Karpas-422 (cell line): ENCODE measurements at regions not wholly inside any gene's neighbourhood (a gene's known extent, or its start where the extent isn't known, plus 50 kb on each side); places are given as distances from the start of the nearest gene placed in this dataset.

Source experiments
- DNase-seq: peaks from one replicate; pipeline ENCODE4 v3.0.0-alpha.2; 2015
- H2AFZ ChIP-seq: fragments of 200-600 bp; sonication (generic); 2 replicates; pipeline ENCODE4 v1.6.1; 2014; ENCODE audit warnings: antibody characterized with exemption, low read length, mixed read lengths
- H3K27ac ChIP-seq: fragments of 200-600 bp; sonication (generic); 2 replicates; pipeline ENCODE4 v1.5.1; 2014; ENCODE audit warnings: mild to moderate bottlenecking, low read length, moderate library complexity
- H3K27me3 ChIP-seq: fragments of 200-600 bp; sonication (generic); 2 replicates; pipeline ENCODE4 v1.6.1; 2014; ENCODE audit warnings: low read length, mixed read lengths
- H3K36me3 ChIP-seq: fragments of 200-600 bp; sonication (generic); 2 replicates; pipeline ENCODE4 v1.6.1; 2014; ENCODE audit warnings: low read length, mixed read lengths; ENCODE audit not compliant: insufficient read depth
- H3K4me1 ChIP-seq: fragments of 200-600 bp; sonication (generic); 2 replicates; pipeline ENCODE4 v1.6.1; 2014; ENCODE audit warnings: mild to moderate bottlenecking, low read length, mixed read lengths
- H3K4me2 ChIP-seq: fragments of 200-600 bp; sonication (generic); 2 replicates; pipeline ENCODE4 v1.6.1; 2014; ENCODE audit warnings: low read length, low read depth, mild to moderate bottlenecking; ENCODE audit not compliant: poor library complexity, severe bottlenecking
- H3K4me3 ChIP-seq: fragments of 200-600 bp; sonication (generic); 2 replicates; pipeline ENCODE4 v1.5.1; 2014; ENCODE audit warnings: mild to moderate bottlenecking, antibody characterized with exemption, low read length, mixed read lengths
- H3K79me2 ChIP-seq: fragments of 200-600 bp; sonication (generic); 2 replicates; pipeline ENCODE4 v1.6.1; 2014; ENCODE audit warnings: mild to moderate bottlenecking, low read length, mixed read lengths
- H3K9ac ChIP-seq: fragments of 200-600 bp; sonication (generic); 2 replicates; pipeline ENCODE4 v1.6.0; 2014; ENCODE audit warnings: low read length
- H3K9me2 ChIP-seq: fragments of 200-600 bp; sonication (generic), shearing (Covaris generic); replicated peaks from 2 replicates; pipeline ENCODE4 v1.6.0; 2014; ENCODE audit warnings: mild to moderate bottlenecking, low read length, moderate library complexity; ENCODE audit not compliant: insufficient read depth
- H3K9me3 ChIP-seq: fragments of 300-700, 200-600 bp; sonication (generic); 2 replicates; pipeline ENCODE4 v1.6.1; 2014; ENCODE audit warnings: low read length, mixed read lengths
- H4K20me1 ChIP-seq: fragments of 200-600 bp; sonication (generic); 2 replicates; pipeline ENCODE4 v1.6.1; 2014; ENCODE audit warnings: mild to moderate bottlenecking, antibody characterized with exemption, low read length, low read depth; ENCODE audit not compliant: insufficient read depth

DNA sequence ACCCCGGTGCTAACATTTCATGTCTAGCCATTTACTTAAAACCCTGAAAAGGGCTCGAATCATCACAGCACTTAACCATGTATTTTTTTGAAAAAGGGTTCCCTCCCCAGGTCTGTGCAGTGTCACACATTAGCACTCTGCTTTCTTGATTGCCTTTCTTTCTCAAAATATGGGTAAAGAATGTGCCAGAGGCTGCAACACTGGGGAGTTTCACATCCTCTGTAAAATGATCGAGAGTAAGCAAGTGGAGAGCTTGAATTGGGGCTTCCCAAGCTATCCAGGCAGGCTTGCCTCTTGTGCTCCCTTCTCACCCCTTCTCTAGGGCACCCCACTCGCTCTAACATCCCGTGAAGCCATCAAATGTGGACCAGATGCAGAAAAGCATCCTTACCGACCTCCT is 177.0 kb upstream of the CCDC68 start:
- Histone ChIP-seq H3K79me2 (no peaks in the 10 kb centered on the region), H3K4me2 (no peak overlapping the region), H3K9me2 (no peaks in the 10 kb centered on the region), H2AFZ (no peak overlapping the region), H3K27ac (no peak overlapping the region), H3K9ac (no peak overlapping the region), H3K9me3 (no peaks in the 10 kb centered on the region), H3K36me3 (no peaks in the 10 kb centered on the region), H3K27me3 (no peaks in the 10 kb centered on the region), H3K4me3 (no peak overlapping the region), H3K4me1 (no peaks in the 10 kb centered on the region), H4K20me1 (no peaks in the 10 kb centered on the region)
- no peak for DNase-seq

DNA sequence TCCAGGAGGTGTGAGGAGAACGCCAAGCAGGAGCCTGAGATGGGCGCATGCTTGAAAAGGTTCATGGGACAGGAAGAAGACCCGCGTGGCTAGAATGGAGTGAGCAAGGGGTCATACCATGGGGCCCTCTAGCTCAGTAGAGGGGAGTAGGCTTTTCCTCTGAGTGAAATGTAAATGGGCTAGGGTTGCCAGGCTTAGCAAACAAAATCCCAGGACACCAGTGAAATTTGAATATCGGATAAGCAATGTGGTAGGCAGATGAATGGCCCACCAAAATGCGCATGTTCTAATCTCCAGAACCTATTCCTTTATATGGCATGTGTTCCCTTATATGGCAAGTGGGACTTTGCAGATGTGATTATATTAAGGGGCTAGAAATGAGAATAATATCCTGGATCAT is 174.1 kb upstream of the CCDC68 start:
- H4K20me1 ChIP-seq: no peaks in the 10 kb centered on the region
- H3K9ac ChIP-seq: no peak overlapping the region
- no peaks in the 10 kb centered on the region for H3K4me1 ChIP-seq
- H3K9me2 ChIP-seq: no peaks in the 10 kb centered on the region
- DNase-seq: no peak
- H3K27ac ChIP-seq: no peak overlapping the region
- H2AFZ ChIP-seq: no peak overlapping the region
- no peak overlapping the region for H3K4me3 ChIP-seq
- H3K27me3 ChIP-seq: no peaks in the 10 kb centered on the region; the same call in 1 of the 2 replicates
- H3K9me3 ChIP-seq: no peaks in the 10 kb centered on the region
- no peak overlapping the region for H3K4me2 ChIP-seq
- H3K36me3 ChIP-seq: no peaks in the 10 kb centered on the region
- no peaks in the 10 kb centered on the region for H3K79me2 ChIP-seq

DNA sequence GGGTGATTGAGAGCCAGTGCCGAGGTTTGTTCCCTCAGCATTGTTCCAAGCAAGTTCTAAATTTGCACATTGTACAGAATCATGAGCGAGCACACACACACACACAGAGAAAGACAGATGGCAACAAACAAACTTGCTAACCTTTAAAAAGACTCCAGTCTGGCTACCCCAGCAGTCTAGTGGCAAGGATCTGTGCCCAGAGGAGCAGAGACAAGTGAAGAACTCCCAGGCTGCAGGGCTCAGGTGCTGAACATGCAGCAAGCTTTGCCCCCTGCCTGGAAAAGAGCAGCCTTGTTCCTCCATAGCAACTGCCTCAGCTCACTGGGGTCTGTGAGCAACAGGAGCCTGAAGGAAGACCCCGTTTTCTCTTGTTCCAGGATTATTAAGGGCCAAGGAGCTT is 169.2 kb upstream of the CCDC68 start:
- no peak overlapping the region for H3K9ac ChIP-seq
- no peaks in the 10 kb centered on the region for H3K4me1 ChIP-seq
- no peak overlapping the region for H3K27ac ChIP-seq
- DNase-seq: no peak
- H3K4me3 ChIP-seq: no peak overlapping the region
- no peaks in the 10 kb centered on the region for H3K36me3 ChIP-seq
- no peaks in the 10 kb centered on the region for H4K20me1 ChIP-seq
- H3K4me2 ChIP-seq: no peak overlapping the region
- no peaks in the 10 kb centered on the region for H3K9me3 ChIP-seq
- no peaks in the 10 kb centered on the region for H3K9me2 ChIP-seq
- no peaks in the 10 kb centered on the region for H3K79me2 ChIP-seq
- H2AFZ ChIP-seq: no peak overlapping the region
- no peaks in the 10 kb centered on the region; the same call in 1 of the 2 replicates for H3K27me3 ChIP-seq

DNA sequence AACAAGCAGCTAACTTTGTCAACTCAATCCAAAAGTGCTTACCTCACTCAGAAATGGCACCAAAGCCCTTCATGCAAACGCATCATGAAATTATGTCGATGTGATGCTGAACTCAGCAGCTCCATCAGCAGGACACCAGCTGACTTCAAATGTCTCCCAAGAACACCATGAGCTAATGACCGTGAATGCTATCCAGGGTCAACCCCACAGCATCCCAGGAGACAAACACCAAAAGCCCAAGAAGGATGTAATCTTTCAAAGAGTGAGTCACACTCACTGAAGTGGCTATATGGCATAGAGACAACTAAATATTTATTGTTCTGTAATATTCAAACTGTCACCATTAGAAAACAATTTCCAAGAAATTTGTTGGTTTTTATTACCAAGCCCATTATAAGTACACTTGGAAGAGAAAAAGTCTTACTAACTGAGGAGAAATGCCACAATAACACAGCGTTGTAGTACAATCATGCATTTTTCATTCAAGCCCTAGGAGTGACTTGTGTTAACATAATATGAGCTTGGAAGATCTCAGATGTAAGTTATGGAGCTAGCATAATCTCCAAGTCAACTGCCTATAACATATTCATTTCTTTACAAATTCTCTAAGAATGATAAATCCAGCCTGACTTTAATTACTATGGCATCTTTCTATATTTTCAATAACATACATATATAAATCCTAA is 165.0 kb upstream of the CCDC68 start:
- no peak overlapping the region for H3K4me3 ChIP-seq
- H3K4me1 ChIP-seq: no peaks in the 10 kb centered on the region
- no peak overlapping the region for H2AFZ ChIP-seq
- no peaks in the 10 kb centered on the region; the same call in 1 of the 2 replicates for H3K27me3 ChIP-seq
- H3K9ac ChIP-seq: no peak overlapping the region
- H3K9me3 ChIP-seq: no peaks in the 10 kb centered on the region
- H3K36me3 ChIP-seq: no peaks in the 10 kb centered on the region
- no peaks in the 10 kb centered on the region for H4K20me1 ChIP-seq
- DNase-seq: no peak
- H3K4me2 ChIP-seq: no peak overlapping the region
- H3K27ac ChIP-seq: no peak overlapping the region
- no peaks in the 10 kb centered on the region for H3K9me2 ChIP-seq
- no peaks in the 10 kb centered on the region for H3K79me2 ChIP-seq

GRCh38 chr18:55123361-55123760 is 164.1 kb upstream of the CCDC68 start:
- H3K4me3 ChIP-seq: no peak overlapping the region
- no peaks in the 10 kb centered on the region for H3K9me3 ChIP-seq
- H3K36me3 ChIP-seq: no peaks in the 10 kb centered on the region
- H3K27me3 ChIP-seq: no peaks in the 10 kb centered on the region; the same call in 1 of the 2 replicates
- H3K4me1 ChIP-seq: no peaks in the 10 kb centered on the region
- H3K4me2 ChIP-seq: no peak overlapping the region
- no peak overlapping the region for H3K27ac ChIP-seq
- no peaks in the 10 kb centered on the region for H3K79me2 ChIP-seq
- no peaks in the 10 kb centered on the region for H3K9me2 ChIP-seq
- H3K9ac ChIP-seq: no peak overlapping the region
- H2AFZ ChIP-seq: no peak overlapping the region
- no peaks in the 10 kb centered on the region for H4K20me1 ChIP-seq
- no peak for DNase-seq

- no peak overlapping the region for H3K4me2 ChIP-seq
- H2AFZ ChIP-seq: no peak overlapping the region
- no peaks in the 10 kb centered on the region for H3K9me2 ChIP-seq
- no peaks in the 10 kb centered on the region for H3K9me3 ChIP-seq
- H3K27ac ChIP-seq: no peak overlapping the region
- no peak overlapping the region for H3K9ac ChIP-seq
- H3K79me2 ChIP-seq: no peaks in the 10 kb centered on the region
- no peak overlapping the region for H3K4me3 ChIP-seq
- no peaks in the 10 kb centered on the region for H3K27me3 ChIP-seq
- H3K4me1 ChIP-seq: no peaks in the 10 kb centered on the region
- H4K20me1 ChIP-seq: no peaks in the 10 kb centered on the region
- DNase-seq: no peak
- no peaks in the 10 kb centered on the region for H3K36me3 ChIP-seq
Measured at GRCh38 chr18:55121397-55122170, 162.3 kb upstream of the CCDC68 start.

GRCh38 chr18:55120896-55121295 is 161.6 kb upstream of the CCDC68 start:
- Histone ChIP-seq H3K36me3 (no peaks in the 10 kb centered on the region), H3K4me2 (no peak overlapping the region), H4K20me1 (no peaks in the 10 kb centered on the region), H3K4me3 (no peak overlapping the region), H3K79me2 (no peaks in the 10 kb centered on the region), H3K9me2 (no peaks in the 10 kb centered on the region), H3K4me1 (no peaks in the 10 kb centered on the region), H3K9me3 (no peaks in the 10 kb centered on the region), H3K27ac (no peak overlapping the region), H3K27me3 (no peaks in the 10 kb centered on the region), H2AFZ (no peak overlapping the region), H3K9ac (no peak overlapping the region)
- no peak for DNase-seq

GRCh38 chr18:55119434-55119833 is 160.2 kb upstream of the CCDC68 start:
- no peaks in the 10 kb centered on the region for H3K9me2 ChIP-seq
- no peak overlapping the region for H3K4me2 ChIP-seq
- no peak overlapping the region for H3K27ac ChIP-seq
- no peak for DNase-seq
- no peak overlapping the region for H3K4me3 ChIP-seq
- no peak overlapping the region for H2AFZ ChIP-seq
- no peaks in the 10 kb centered on the region for H3K79me2 ChIP-seq
- H3K27me3 ChIP-seq: no peaks in the 10 kb centered on the region
- H4K20me1 ChIP-seq: no peaks in the 10 kb centered on the region
- no peaks in the 10 kb centered on the region for H3K36me3 ChIP-seq
- no peak overlapping the region for H3K9ac ChIP-seq
- H3K9me3 ChIP-seq: no peaks in the 10 kb centered on the region
- H3K4me1 ChIP-seq: no peaks in the 10 kb centered on the region
